Type B pancreatic cell (in vitro differentiated cells): ENCODE measurements at regions not wholly inside any gene's neighbourhood (a gene's known extent, or its start where the extent isn't known, plus 50 kb on each side); places are given as distances from the start of the nearest gene placed in this dataset.

ENCODE experiments used
- DNase-seq: peaks from one replicate; pipeline ENCODE4 v3.0.0; 2021; ENCODE audit warnings: mixed read lengths; ENCODE audit not compliant: unreplicated experiment; ENCODE audit errors: extremely low spot score
- H3K27ac Mint-ChIP-seq: 2 replicates; pipeline ENCODE4 v1.8.0; 2021; ENCODE audit warnings: mild to moderate bottlenecking, mixed read lengths
- H3K27me3 Mint-ChIP-seq: 2 replicates; pipeline ENCODE4 v1.8.0; 2021; ENCODE audit warnings: mixed read lengths
- H3K36me3 Mint-ChIP-seq: 2 replicates; pipeline ENCODE4 v1.8.0; 2021; ENCODE audit warnings: mixed read lengths
- H3K4me1 Mint-ChIP-seq: one replicate; pipeline ENCODE4 v1.8.0; 2021; ENCODE audit warnings: mixed read lengths; ENCODE audit not compliant: unreplicated experiment
- H3K4me3 Mint-ChIP-seq: 2 replicates; pipeline ENCODE4 v1.8.0; 2021; ENCODE audit warnings: mild to moderate bottlenecking, mixed read lengths
- H3K9me3 Mint-ChIP-seq: 2 replicates; pipeline ENCODE4 v1.8.0; 2021; ENCODE audit warnings: mixed read lengths
- CTCF ChIP-seq: fragments of 200-600 bp; sonication (generic); conservative IDR thresholded peaks from 2 replicates; pipeline ENCODE4 v1.5.0; 2021; ENCODE audit warnings: antibody characterized with exemption, mild to moderate bottlenecking

GRCh38 chr9:28758341-28758740 lies 1185.1 kb upstream of the C9orf72 start:
- no peak for DNase-seq
- Mint-ChIP-seq H3K27me3 (no peaks in the 10 kb centered on the region), H3K4me1 (no peaks in the 10 kb centered on the region), H3K36me3 (no peaks in the 10 kb centered on the region), H3K27ac (no peak overlapping the region), H3K4me3 (no peak overlapping the region), H3K9me3 (no peaks in the 10 kb centered on the region)
- no peak for TF ChIP-seq CTCF

- Mint-ChIP-seq H3K4me1 (no peaks in the 10 kb centered on the region), H3K9me3 (no peaks in the 10 kb centered on the region), H3K27me3 (no peaks in the 10 kb centered on the region), H3K36me3 (no peaks in the 10 kb centered on the region), H3K4me3 (no peak overlapping the region), H3K27ac (no peak overlapping the region)
- no peak for DNase-seq
- TF ChIP-seq CTCF = no peak
Measured at GRCh38 chr9:28758971-28759370, 1185.7 kb upstream of the C9orf72 start.

GRCh38 chr9:28762167-28762566 lies 1188.9 kb upstream of the C9orf72 start:
- Mint-ChIP-seq H3K9me3 (no peaks in the 10 kb centered on the region), H3K4me1 (no peaks in the 10 kb centered on the region), H3K36me3 (no peaks in the 10 kb centered on the region), H3K4me3 (no peak overlapping the region), H3K27ac (no peak overlapping the region), H3K27me3 (no peaks in the 10 kb centered on the region)
- no peak for TF ChIP-seq CTCF
- no peak for DNase-seq

GRCh38 chr9:28764532-28764931 lies 1191.3 kb upstream of the C9orf72 start:
- no peak for DNase-seq
- no peak for TF ChIP-seq CTCF
- no peak overlapping the region for H3K4me3 Mint-ChIP-seq
- H3K9me3 Mint-ChIP-seq = no peaks in the 10 kb centered on the region
- no peak overlapping the region for H3K27ac Mint-ChIP-seq
- H3K36me3 Mint-ChIP-seq = no peaks in the 10 kb centered on the region
- no peaks in the 10 kb centered on the region for H3K4me1 Mint-ChIP-seq
- H3K27me3 Mint-ChIP-seq = no peaks in the 10 kb centered on the region

GRCh38 chr9:28770226-28770625 lies 1196.9 kb upstream of the C9orf72 start:
- no peak for TF ChIP-seq CTCF
- Mint-ChIP-seq H3K4me3 (no peak overlapping the region), H3K36me3 (no peaks in the 10 kb centered on the region), H3K27ac (no peak overlapping the region), H3K27me3 (peaks cover 6% of the 10 kb centered on the region), H3K9me3 (no peaks in the 10 kb centered on the region), H3K4me1 (no peaks in the 10 kb centered on the region)
- DNase-seq = no peak

GRCh38 chr9:28770827-28771226 lies 1197.5 kb upstream of the C9orf72 start:
- Mint-ChIP-seq H3K4me1 (no peaks in the 10 kb centered on the region), H3K27ac (no peak overlapping the region), H3K27me3 (peaks cover 6% of the 10 kb centered on the region), H3K4me3 (no peak overlapping the region), H3K9me3 (no peaks in the 10 kb centered on the region), H3K36me3 (no peaks in the 10 kb centered on the region)
- no peak for TF ChIP-seq CTCF
- no peak for DNase-seq
